ENCODE measurements at regions not wholly inside any gene's neighbourhood (a gene's known extent, or its start where the extent isn't known, plus 50 kb on each side); places are given as distances from the start of the nearest gene placed in this dataset.
"Not testable (repeated sequence)": the region's sequence is repeated elsewhere in the genome, so short reads cannot be mapped to it uniquely, and the experiment has no call there.

GRCh38 chr2:167570370-167570769 lies 677.0 kb downstream of the STK39 start:
- Mint-ChIP-seq H3K9me3 (ENCODE audit: unreplicated experiment) (no peaks in the 10 kb centered on the region), H3K4me1 (ENCODE audit: unreplicated experiment) (peaks cover 6% of the 10 kb centered on the region), H3K36me3 (ENCODE audit: low read depth, unreplicated experiment) (no peaks in the 10 kb centered on the region), H3K4me3 (ENCODE audit: unreplicated experiment) (no peak overlapping the region), H3K27ac (ENCODE audit: unreplicated experiment) (no peak overlapping the region), H3K27me3 (ENCODE audit: unreplicated experiment) (peaks cover 4% of the 10 kb centered on the region)
- no peak for DNase-seq (ENCODE audit: low spot score)
- TF ChIP-seq, protein P1, sequence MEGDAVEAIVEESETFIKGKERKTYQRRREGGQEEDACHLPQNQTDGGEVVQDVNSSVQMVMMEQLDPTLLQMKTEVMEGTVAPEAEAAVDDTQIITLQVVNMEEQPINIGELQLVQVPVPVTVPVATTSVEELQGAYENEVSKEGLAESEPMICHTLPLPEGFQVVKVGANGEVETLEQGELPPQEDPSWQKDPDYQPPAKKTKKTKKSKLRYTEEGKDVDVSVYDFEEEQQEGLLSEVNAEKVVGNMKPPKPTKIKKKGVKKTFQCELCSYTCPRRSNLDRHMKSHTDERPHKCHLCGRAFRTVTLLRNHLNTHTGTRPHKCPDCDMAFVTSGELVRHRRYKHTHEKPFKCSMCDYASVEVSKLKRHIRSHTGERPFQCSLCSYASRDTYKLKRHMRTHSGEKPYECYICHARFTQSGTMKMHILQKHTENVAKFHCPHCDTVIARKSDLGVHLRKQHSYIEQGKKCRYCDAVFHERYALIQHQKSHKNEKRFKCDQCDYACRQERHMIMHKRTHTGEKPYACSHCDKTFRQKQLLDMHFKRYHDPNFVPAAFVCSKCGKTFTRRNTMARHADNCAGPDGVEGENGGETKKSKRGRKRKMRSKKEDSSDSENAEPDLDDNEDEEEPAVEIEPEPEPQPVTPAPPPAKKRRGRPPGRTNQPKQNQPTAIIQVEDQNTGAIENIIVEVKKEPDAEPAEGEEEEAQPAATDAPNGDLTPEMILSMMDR (IDR thresholded peaks at IDR 0.05; ENCODE audit: unreplicated experiment) = no peak

GRCh38 chr2:167563885-167564619 lies 675.8 kb downstream of the XIRP2 start:
- not testable (repeated sequence) for H3K27me3 Mint-ChIP-seq (ENCODE audit: unreplicated experiment); H3K27ac Mint-ChIP-seq (ENCODE audit: unreplicated experiment); DNase-seq (ENCODE audit: low spot score); H3K9me3 Mint-ChIP-seq (ENCODE audit: unreplicated experiment); H3K4me3 Mint-ChIP-seq (ENCODE audit: unreplicated experiment); H3K4me1 Mint-ChIP-seq (ENCODE audit: unreplicated experiment)
- H3K36me3 Mint-ChIP-seq (ENCODE audit: low read depth, unreplicated experiment) = peaks cover 12% of the 10 kb centered on the region

GRCh38 chr2:167558272-167558991 lies 670.2 kb downstream of the XIRP2 start:
- H3K9me3 Mint-ChIP-seq (ENCODE audit: unreplicated experiment); DNase-seq (ENCODE audit: low spot score); H3K4me1 Mint-ChIP-seq (ENCODE audit: unreplicated experiment); H3K27me3 Mint-ChIP-seq (ENCODE audit: unreplicated experiment); H3K27ac Mint-ChIP-seq (ENCODE audit: unreplicated experiment): not testable (repeated sequence)
- Mint-ChIP-seq H3K4me3 (ENCODE audit: unreplicated experiment) (peak overlapping the region; percentile 57), H3K36me3 (ENCODE audit: low read depth, unreplicated experiment) (peaks cover 18% of the 10 kb centered on the region)

- H3K36me3 Mint-ChIP-seq (ENCODE audit: low read depth, unreplicated experiment) = peaks cover 14% of the 10 kb centered on the region
- H3K4me1 Mint-ChIP-seq (ENCODE audit: unreplicated experiment) = no peaks in the 10 kb centered on the region
- H3K9me3 Mint-ChIP-seq (ENCODE audit: unreplicated experiment) = peaks cover 10% of the 10 kb centered on the region
- H3K27ac Mint-ChIP-seq (ENCODE audit: unreplicated experiment) = no peak overlapping the region
- TF ChIP-seq, protein P1 (IDR thresholded peaks at IDR 0.05; ENCODE audit: unreplicated experiment) = no peak
- no peak for DNase-seq (ENCODE audit: low spot score)
- H3K4me3 Mint-ChIP-seq (ENCODE audit: unreplicated experiment) = no peak overlapping the region
- H3K27me3 Mint-ChIP-seq (ENCODE audit: unreplicated experiment) = no peaks in the 10 kb centered on the region
These were observed 666.9 kb downstream of the XIRP2 start for GRCh38 chr2:167555098-167555720.

DNA sequence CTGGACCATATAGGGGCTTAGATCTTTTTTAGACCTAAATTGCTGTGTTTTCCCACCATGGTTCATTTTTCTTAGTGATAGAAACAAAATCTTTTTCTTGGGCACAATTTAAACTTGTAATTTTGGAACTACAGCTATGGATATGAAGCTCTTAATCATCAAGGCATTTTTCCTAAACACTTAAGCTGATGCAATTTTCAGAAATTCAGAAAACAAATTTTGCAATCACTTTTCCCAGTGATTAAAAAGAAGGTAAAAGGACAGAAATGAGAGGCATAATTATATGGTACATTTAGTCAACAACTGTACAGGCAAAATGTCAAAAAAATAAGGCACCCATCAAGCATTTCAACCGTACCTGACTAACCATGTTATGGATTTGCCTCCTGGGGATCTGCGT lies 665.4 kb downstream of the XIRP2 start:
- Mint-ChIP-seq H3K27me3 (ENCODE audit: unreplicated experiment) (no peaks in the 10 kb centered on the region), H3K4me3 (ENCODE audit: unreplicated experiment) (no peak overlapping the region), H3K9me3 (ENCODE audit: unreplicated experiment) (peaks cover 10% of the 10 kb centered on the region), H3K27ac (ENCODE audit: unreplicated experiment) (no peak overlapping the region), H3K4me1 (ENCODE audit: unreplicated experiment) (no peaks in the 10 kb centered on the region), H3K36me3 (ENCODE audit: low read depth, unreplicated experiment) (peaks cover 10% of the 10 kb centered on the region)
- TF ChIP-seq, protein P1 (IDR thresholded peaks at IDR 0.05; ENCODE audit: unreplicated experiment) = no peak
- DNase-seq (ENCODE audit: low spot score) = no peak

Measured in endothelial cell (in vitro differentiated cells).